ENCODE measurements at regions not wholly inside any gene's neighbourhood (a gene's known extent, or its start where the extent isn't known, plus 50 kb on each side); places are given as distances from the start of the nearest gene placed in this dataset.

DNA sequence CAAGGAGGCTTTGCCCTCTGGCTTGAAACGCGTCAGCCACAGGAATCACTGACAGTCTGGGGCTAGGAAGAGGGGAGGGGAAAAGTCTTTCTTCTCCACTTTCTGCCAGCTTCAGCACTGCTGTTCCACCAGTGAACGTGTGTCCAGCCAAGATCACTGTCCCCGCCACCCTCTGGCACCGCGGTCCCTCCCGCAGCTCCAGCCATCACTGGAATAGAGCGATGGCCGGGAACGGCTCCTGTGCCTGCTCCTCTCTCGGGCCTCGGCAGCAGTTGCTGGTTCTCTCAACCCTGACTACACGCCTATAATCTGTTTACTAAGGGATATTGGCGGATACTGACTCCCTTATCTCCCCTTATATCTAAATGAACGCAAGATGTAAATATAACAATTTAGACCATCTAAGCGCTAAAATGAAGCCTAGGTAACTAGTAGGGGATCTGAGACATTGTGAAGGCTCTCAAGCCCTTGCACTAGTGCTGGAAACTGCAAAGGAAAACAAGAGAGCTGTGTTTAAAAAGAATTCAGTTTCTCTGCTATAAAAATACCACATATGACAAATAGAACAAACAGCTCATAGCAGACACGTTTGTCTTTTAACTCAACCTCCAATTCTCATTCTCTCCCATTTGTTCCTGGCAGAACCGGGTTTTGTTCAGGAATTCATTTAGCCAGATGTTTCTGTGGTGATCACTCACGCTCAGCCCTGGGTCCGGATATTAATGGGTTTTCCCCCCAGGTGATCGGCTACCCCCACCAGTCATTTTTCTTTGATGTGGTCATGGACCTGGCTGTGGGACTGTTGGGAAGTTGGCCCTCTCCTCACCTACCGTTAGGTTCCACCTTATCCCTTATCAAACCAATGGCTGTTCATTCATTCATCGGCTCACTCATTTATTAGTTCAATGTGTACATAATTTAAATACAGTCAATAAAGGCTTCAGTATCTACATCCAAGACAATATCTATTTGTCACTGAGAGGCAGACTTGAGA lies 149.8 kb downstream of the MED10 start:
- Histone ChIP-seq H3K27me3 (ENCODE audit: control insufficient read depth in 2 of 2, insufficient read depth in 2 of 2, low read length in 2 of 2) (no peaks in the 10 kb centered on the region), H3K36me3 (ENCODE audit: control insufficient read depth in 2 of 2, extremely low read depth in 1 of 2, insufficient read depth in 2 of 2, low read length in 2 of 2) (no peaks in the 10 kb centered on the region), H3K9me3 (replicated peaks; ENCODE audit: control insufficient read depth, insufficient read depth, low read length) (no peaks in the 10 kb centered on the region), H2AFZ (ENCODE audit: low read depth, low read length) (no peak overlapping the region), H3K9ac (replicated peaks; ENCODE audit: extremely low read depth, insufficient read depth, low read length) (no peak overlapping the region), H3K4me2 (ENCODE audit: insufficient read depth, low read length) (no peak overlapping the region), H3K4me1 (ENCODE audit: control insufficient read depth, extremely low read depth, insufficient read depth, low read length) (no peaks in the 10 kb centered on the region), H3K79me2 (ENCODE audit: control insufficient read depth, insufficient read depth, low read length) (no peaks in the 10 kb centered on the region), H3K4me3 (replicated peaks in 1 of 3; ENCODE audit: insufficient read depth in 1 of 3, low read depth in 1 of 3, low read length in 3 of 3) (no peak overlapping the region), H4K20me1 (replicated peaks; ENCODE audit: control insufficient read depth, extremely low read depth, insufficient read depth, low read length) (no peaks in the 10 kb centered on the region), H3K27ac (ENCODE audit: insufficient read depth, low read depth, low read length) (no peak overlapping the region), H3K9me1 (replicated peaks; ENCODE audit: control insufficient read depth, extremely low read depth, insufficient read depth, low read length) (no peaks in the 10 kb centered on the region)
- no TSS peak for BruUV-seq (replicated peaks)
- DNase-seq (ENCODE audit: low read depth, low spot score) (no peak), FAIRE-seq (no peak)
- CTCF ChIA-PET: no interaction called here
- intact Hi-C loops (cut with micrococcal nuclease) (no loop called here), dilution Hi-C loops (cut with MboI; ENCODE audit: extremely low pct_ligation_motif_present, low sequenced_read_pairs) (no loop called here)
- TF ChIP-seq POLR2A (IDR thresholded peaks at IDR 0.05; ENCODE audit: low read depth, low read length): no peak
- no peak for TF ChIP-seq JUN (IDR thresholded peaks at IDR 0.05; ENCODE audit: borderline replicate concordance, insufficient read depth, insufficient read length, low read depth)
- no peak for TF ChIP-seq GATA2 (IDR thresholded peaks at IDR 0.05; ENCODE audit: insufficient read depth, insufficient read length, low read depth, low read length)
- TF ChIP-seq MYC (IDR thresholded peaks at IDR 0.05; ENCODE audit: low read depth, low read length): no peak
- TF ChIP-seq, protein P1, sequence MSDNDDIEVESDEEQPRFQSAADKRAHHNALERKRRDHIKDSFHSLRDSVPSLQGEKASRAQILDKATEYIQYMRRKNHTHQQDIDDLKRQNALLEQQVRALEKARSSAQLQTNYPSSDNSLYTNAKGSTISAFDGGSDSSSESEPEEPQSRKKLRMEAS (IDR thresholded peaks at IDR 0.05; ENCODE audit: insufficient read depth, insufficient read length): no peak
- TF ChIP-seq, protein P2, sequence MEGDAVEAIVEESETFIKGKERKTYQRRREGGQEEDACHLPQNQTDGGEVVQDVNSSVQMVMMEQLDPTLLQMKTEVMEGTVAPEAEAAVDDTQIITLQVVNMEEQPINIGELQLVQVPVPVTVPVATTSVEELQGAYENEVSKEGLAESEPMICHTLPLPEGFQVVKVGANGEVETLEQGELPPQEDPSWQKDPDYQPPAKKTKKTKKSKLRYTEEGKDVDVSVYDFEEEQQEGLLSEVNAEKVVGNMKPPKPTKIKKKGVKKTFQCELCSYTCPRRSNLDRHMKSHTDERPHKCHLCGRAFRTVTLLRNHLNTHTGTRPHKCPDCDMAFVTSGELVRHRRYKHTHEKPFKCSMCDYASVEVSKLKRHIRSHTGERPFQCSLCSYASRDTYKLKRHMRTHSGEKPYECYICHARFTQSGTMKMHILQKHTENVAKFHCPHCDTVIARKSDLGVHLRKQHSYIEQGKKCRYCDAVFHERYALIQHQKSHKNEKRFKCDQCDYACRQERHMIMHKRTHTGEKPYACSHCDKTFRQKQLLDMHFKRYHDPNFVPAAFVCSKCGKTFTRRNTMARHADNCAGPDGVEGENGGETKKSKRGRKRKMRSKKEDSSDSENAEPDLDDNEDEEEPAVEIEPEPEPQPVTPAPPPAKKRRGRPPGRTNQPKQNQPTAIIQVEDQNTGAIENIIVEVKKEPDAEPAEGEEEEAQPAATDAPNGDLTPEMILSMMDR (IDR thresholded peaks at IDR 0.05; ENCODE audit: extremely low read depth in 1 of 2, insufficient read depth in 1 of 2, low read depth in 1 of 2, low read length in 2 of 2): no peak
- TF ChIP-seq FOS (IDR thresholded peaks at IDR 0.05; ENCODE audit: borderline replicate concordance, insufficient read depth, low read length): no peak
- no peak for TF ChIP-seq POLR2AphosphoS5 (IDR thresholded peaks at IDR 0.05; ENCODE audit: insufficient read depth, low read depth, low read length)
- TF ChIP-seq EZH2 (IDR thresholded peaks at IDR 0.05; ENCODE audit: borderline replicate concordance, low read depth, low read length, severe bottlenecking): no peak
- POLR2A ChIA-PET: no interaction called here
